ENCODE measurements at regions not wholly inside any gene's neighbourhood (a gene's known extent, or its start where the extent isn't known, plus 50 kb on each side); places are given as distances from the start of the nearest gene placed in this dataset.
A peak's percentile ranks its signal among the peaks of the same experiment; 100 is the strongest.

DNA sequence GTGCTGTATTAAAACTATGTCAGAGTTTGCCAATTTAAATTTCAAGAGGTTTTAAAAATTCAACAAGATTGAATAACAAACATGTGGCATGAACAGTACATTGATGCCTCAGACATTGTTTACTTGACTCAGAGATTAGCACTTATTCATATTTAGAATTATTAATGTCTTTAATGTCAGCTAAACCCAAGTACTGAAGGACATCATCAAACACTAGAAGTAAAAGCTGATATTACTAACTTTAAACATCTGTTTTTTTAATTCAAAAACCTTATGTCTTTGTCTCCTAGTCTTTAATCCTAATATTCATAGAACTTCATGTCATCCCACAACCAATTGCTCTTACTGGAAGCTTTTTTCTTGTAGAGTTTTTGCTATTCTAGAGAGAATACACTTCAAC is 406.2 kb upstream of the PCDH7 start:
- DNase-seq (ENCODE audit: low spot score), result no peak

DNA sequence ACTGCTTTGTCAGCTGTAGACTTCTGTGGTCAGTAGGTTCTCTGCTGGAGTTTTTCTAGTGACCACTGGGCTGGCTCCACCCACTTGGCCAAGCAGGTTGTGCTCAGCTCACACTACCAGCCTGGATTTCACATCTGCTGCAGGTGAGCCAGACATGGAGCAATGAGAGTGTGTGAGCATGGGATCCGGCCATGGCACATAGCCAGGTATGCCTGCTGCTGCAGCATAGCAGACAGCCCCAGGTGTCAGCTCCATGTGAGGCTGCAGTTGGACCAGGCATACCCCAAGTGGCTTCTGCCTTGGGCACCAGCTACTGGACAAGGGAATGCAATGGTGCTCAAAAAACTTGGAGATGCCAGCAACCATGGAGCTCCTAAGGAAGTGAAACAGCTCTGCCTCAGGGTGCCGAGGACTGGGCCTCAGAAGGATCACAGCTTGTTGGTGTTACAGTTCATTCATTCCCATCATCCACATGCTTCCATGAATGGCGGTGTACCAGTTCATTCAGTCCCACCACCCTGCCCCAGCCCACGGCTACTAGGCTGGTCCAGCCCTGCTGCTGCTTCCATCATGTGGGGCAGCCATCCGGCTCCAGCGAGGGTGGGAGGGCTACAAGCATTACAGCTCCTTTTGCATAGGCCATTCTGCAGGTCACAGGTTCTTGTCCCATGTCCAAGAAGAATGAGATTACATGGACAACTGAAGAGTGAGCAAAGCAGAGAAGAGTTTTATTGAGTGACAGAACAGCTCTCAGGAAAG is 389.1 kb upstream of the PCDH7 start:
- DNase-seq (ENCODE audit: low spot score), result no peak

GRCh38 chr4:30341731-30342130 is 378.4 kb upstream of the PCDH7 start:
- DNase-seq (ENCODE audit: low spot score), result no peak

DNA sequence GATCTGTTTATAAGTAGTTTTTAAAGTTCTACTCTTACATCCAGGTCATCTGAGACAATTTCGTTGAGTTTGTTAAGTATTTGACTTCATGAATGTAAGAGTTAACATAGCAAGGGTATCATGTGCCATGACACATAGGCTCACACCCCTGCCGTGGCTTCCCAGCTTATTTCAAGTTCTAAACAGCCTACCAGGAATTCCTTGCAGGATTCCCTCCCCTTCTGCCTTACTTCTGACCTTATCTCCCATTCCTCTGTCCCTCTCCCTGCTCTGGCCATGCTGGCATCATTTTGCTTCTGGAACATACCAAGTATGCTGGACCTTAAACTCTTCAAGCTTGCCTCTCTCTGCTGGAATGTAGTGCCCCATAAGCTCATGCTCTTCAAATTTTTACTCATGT is 369.9 kb upstream of the PCDH7 start:
- no peak for DNase-seq (ENCODE audit: low spot score)

DNA sequence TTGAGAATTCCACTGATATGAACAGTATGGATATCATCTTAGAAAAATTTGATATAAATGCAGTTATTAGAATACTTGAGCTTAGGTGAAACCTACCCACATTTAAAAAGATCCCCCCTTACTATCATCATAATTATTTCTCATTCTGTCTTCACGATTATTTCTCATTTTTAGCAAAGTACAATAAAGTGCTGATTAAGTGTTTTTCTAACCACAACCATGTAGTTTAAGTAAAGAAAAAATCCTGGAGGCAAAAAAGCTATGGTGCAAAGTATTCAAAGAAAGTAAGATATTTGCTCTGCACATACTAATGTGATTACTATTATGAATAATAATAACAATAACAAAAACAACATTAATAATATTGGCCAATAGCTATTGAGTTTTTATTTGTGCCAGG is 365.6 kb upstream of the PCDH7 start:
- no peak for DNase-seq (ENCODE audit: low spot score)

DNA sequence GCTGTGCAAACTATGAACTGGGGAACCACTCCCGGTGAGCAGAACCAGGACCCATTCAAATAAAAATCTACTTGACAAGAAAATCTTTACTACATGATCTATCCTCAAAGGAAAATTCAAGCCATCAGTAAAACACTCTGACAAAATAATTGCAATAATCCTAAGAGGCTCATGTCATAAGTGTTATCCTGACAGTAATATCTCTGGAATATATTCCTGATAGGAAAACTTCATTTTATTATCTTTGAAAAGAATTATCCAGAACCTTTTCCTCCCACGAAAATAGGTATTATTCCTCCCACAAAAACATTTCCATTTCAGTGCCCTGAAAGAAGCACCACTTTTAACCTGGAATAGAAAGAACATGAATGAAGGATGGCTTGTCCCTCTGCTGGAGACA is 357.7 kb upstream of the PCDH7 start:
- no peak for DNase-seq (ENCODE audit: low spot score)

DNA sequence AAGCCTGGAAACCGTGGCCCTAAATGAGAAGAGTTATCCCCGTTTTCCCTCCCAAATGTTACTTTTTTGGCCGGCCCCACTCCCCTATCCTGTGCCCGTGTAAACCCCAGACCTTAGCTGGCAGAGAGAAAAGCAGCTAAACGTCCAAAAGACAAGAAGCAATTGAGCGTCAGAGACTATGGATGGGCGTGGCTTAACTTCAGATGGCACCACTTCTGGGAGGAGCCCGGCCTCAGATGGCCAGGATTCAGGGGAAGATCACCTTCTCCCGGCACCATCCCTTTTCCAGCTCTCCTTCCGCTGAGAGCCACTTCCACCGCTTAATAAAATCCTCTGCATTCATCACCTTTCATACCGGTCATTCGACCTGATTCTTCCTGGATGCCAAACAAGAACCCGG is 350.1 kb upstream of the PCDH7 start:
- no peak for DNase-seq (ENCODE audit: low spot score)

DNA sequence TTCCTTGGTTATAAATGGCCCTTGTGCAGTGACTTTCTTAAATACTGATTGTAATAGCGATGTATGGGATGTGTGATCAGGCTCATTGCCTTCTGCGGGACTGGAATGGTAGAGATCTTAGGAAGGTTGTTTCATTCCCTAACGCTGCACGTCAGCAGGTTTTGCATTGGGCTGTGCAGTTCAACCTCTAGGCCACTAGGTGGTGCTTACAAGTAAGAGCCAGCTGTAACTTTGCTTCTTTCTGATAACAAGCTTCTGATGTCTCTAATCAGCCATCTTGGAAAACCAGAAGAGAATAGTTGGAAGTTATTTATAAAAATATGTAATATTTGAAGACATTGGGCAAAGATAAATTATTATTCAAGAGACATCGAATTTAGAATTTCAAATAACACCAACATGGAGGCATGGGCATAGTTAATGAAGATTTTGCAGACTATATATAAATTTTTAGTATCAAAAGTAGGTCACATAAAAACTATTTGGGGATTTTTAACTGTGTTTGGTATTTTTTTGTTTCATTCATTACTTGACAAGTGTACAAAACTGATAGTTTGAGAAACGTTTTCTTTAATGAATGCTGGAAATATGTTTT is 339.7 kb upstream of the PCDH7 start:
- peak; percentile 11 for DNase-seq (ENCODE audit: low spot score)

DNA sequence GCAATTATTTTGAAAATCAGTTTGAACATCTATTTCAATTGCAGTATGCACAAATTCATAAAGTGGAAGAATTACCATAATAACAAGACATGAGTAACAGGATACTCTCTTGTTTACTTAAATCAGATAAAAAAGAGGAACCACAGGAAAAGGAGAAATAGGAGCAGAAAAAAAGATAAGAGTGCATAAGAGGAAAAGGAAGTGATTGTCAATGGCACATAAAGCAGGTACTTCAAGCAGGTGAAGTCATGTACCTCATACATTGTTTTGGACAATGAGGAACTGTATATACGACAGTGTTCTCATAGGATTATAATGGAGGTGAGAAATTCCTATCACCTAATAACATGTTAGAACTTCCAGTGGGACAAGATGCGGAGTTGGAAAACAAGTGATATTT is 334.5 kb upstream of the PCDH7 start:
- DNase-seq (ENCODE audit: low spot score), result no peak

DNA sequence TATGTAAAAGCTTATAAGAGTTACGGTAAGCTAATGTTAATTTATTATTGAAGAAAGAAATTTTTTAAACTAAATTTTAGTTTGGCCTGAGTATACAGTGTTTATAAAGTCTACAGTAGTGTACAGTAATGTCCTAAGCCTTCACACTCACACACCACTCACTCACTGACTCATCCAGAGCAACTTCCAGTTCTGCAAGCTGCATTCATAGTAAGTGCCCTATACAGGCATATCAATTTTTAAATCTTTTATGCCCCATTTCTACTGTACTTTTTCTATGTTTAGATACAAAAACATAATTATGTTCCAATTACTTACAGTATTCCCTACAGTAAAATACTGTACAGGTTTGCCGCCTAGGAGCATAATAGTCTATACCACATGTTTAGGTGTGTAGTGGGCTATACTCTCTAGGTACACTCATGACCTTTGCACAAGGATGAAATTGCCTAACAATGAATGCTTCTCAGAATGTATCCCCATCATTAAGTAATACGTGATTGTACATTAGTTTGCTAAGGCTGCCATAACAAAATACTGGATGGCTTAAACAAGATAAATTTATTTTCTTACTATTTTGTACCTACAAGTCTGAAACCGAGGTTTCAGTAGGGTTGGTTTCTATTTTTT is 333.8 kb upstream of the PCDH7 start:
- no peak for DNase-seq (ENCODE audit: low spot score)

- no peak for DNase-seq (ENCODE audit: low spot score)
These were observed 324.3 kb upstream of the PCDH7 start for GRCh38 chr4:30395902-30396301.

DNA sequence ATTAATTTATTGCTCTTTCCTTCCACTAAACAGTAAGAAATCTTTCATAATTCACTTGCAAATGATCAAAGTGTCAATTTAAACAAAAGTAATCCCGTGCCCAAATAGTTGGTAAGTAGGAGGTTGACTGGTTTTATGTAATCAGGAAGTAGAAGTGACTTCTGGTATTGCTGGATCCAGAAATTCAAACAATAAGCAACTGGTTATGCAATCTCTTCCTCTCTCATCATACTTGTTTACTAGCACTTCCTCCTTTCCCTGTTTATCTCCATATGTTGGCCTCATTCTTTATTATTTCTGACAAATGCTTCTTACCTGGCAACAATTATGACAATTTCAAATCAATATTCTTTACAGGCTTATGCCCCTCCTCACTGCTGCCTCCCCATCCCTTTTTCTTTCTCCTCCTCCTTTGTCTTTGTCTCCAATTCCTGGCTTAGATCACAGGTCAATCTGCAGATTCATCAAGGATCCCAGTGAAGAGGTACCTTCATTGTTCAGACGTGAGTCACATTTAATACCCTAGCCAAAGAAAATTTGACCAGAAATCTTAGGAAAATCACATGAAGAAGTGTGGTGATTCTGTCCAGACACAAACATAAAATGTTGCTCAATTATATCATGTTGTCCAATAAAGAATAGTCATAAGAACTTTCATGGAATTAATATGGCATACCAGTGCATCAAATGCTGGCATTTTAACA is 323.2 kb upstream of the PCDH7 start:
- no peak for DNase-seq (ENCODE audit: low spot score)

GRCh38 chr4:30399476-30399875 is 320.7 kb upstream of the PCDH7 start:
- DNase-seq (ENCODE audit: low spot score), result no peak

DNA sequence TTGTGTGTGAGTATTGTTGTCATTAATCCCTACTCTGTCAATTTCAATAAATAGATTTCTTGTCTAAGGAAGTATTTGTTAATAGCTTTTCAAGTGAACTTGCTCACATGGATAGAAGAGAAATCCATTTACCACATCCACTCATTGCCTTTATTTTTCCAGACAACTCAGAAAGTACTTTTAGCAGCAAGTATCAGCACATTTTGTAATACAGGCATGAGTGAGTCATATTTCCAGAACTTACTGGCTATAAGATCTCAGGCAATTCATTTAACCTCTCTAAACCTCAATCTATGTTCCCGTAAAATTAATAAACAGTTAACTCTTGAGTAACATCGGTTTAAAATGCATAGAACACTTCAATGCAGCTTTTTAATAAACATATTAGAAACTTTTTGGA is 317.9 kb upstream of the PCDH7 start:
- no peak for DNase-seq (ENCODE audit: low spot score)

DNA sequence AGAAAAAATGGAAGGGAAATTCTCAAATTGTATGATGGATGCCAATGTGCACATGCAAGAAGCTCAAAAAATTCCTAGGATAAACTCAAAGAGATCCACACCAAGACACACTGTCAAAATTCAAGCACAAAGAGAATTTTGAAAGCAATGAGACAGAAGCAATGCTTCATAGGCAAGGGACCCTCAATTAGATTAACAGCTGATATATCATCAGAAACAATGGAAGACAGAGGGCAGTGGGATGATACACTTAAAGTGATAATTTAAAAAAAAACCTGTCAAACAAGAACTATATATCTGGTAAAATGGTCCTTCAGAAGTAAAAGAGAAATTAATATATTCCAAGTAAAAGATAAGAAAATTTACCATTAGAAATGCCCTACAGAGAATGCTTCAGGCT is 306.3 kb upstream of the PCDH7 start:
- DNase-seq (ENCODE audit: low spot score), result no peak

DNA sequence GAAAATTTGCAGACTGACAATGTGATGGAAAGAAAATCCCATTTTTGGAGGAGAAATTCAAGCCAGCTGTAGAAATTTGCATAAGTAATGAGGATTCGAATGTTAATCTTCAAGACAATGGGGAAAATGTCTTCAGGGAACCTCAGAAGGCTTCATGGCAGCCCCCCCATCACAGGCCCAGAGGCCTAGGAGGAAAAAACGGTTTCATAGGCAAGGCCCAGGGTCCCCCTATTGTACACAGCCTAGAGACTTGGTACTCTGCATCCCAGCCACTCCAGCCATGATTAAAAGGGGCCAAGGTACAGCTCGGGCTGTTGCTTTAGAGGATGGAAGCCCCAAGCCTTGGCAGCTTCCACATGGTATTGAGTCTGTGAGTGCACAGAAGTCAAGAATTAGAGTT is 303.6 kb upstream of the PCDH7 start:
- no peak for DNase-seq (ENCODE audit: low spot score)

- DNase-seq (ENCODE audit: low spot score), result no peak
These were observed 292.2 kb upstream of the PCDH7 start for GRCh38 chr4:30427932-30428331.

- DNase-seq (ENCODE audit: low spot score), result no peak
These were observed 290.1 kb upstream of the PCDH7 start for GRCh38 chr4:30429813-30430761.

DNA sequence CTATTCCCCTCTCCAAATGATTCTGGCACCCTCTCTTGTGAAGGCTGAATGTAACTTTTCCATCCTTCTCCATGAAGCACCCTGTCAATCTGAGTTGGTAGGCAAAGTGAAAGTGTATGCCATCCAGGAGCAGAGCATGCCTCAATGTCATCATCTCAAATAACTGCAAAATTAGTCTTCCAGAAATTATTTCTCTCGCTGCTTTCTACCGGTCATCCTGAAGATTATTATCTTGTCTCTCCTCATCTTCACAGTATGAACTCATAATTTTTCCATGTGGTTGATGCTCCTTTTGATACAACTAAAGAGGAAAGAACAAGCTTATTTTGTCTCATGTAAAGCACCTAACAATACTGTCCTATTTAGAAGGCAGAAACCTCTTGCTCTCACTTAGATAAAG is 285.5 kb upstream of the PCDH7 start:
- no peak for DNase-seq (ENCODE audit: low spot score)

DNA sequence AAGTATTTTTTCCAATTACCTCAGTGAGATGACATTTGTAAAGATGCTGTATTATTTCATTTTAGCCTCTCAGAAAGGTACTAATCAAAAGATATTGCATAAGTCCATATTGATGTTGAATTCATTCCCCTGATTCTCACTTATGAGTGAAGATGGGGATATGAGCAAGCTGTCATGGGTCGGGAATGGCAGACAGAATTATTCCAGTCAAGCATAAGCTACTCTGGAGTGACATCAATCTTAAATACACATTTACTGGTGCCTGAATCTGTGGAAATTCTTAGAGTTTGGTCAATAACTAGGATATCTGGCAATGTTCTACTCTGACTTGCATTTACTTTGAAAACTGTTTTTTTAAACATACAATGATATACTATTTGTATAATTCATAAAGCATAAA is 283.8 kb upstream of the PCDH7 start:
- DNase-seq (ENCODE audit: low spot score), result no peak

DNA sequence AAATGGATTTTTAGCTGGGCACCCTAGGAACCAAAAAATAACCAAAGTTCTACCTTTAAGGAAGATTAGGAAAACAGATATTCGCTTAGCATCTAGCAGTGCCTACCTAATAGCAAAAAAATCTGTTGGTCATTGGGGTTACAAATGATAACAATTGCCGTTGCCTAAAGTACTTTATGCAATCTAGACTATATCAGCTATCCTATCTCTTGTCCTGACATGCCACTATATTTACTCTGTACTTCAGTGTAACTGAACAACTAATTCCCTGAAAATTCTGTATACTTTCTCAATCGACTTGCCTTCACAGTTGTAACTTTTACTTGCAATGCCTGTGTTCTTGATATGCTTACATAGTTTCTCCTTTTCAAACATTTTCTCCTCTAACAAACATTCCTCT is 282.9 kb upstream of the PCDH7 start:
- no peak for DNase-seq (ENCODE audit: low spot score)

- DNase-seq (ENCODE audit: low spot score), result no peak
These were observed 276.9 kb upstream of the PCDH7 start for GRCh38 chr4:30443289-30443688.

All from HuH-7.5 (cell line).